Thoracic aorta (tissue), 2 donors: ENCODE measurements at regions not wholly inside any gene's neighbourhood (a gene's known extent, or its start where the extent isn't known, plus 50 kb on each side); places are given as distances from the start of the nearest gene placed in this dataset.

Source experiments
- ATAC-seq: fragments of 150-250 bp; one replicate; pipeline ENCODE4 v1.8.0; 2017; ENCODE audit warnings: low read depth; ENCODE audit not compliant: insufficient number of reproducible peaks, low FRiP score
- DNase-seq: peaks from one replicate; pipeline ENCODE4 v3.0.0-alpha.2; 2020; ENCODE audit warnings: low spot score
- H3K27ac ChIP-seq, 2 donors: fragments of 200-600 bp; sonication (generic); 1 replicate in 1 of 2; 2 replicates in 1 of 2; pipeline ENCODE4 v1.5.1; 2016; ENCODE audit warnings: mild to moderate bottlenecking in 2 of 2, moderate library complexity in 2 of 2
- H3K27me3 ChIP-seq: fragments of 200-600 bp; sonication (generic); replicated peaks from 2 replicates; pipeline ENCODE4 v1.6.0; 2016; ENCODE audit warnings: mild to moderate bottlenecking; ENCODE audit not compliant: insufficient read depth
- H3K36me3 ChIP-seq: fragments of 200-600 bp; sonication (generic); one replicate; pipeline ENCODE4 v1.5.1; 2016
- H3K4me1 ChIP-seq, 2 donors: fragments of 200-600 bp; sonication (generic); 1 replicate in 1 of 2; 2 replicates in 1 of 2; pipeline versions ENCODE4 v1.5.1 to v1.6.0; 2016; ENCODE audit warnings: low read depth in 2 of 2, mild to moderate bottlenecking in 1 of 2; ENCODE audit not compliant: control insufficient read depth in 1 of 2
- H3K4me3 ChIP-seq: fragments of 200-600 bp; sonication (generic); 2 replicates; pipeline ENCODE4 v1.5.1; 2016; ENCODE audit warnings: mild to moderate bottlenecking
- H3K9me3 ChIP-seq: fragments of 200-600 bp; sonication (generic); 2 replicates; pipeline ENCODE4 v1.5.1; 2016
- CTCF ChIP-seq: fragments of 200-600 bp; sonication (generic); IDR thresholded peaks from one replicate; pipeline ENCODE4 v1.5.1; 2019; ENCODE audit warnings: antibody characterized with exemption

- H3K9me3 ChIP-seq = no peaks in the 10 kb centered on the region
- no peak for ATAC-seq
- H3K4me3 ChIP-seq = no peak overlapping the region
These were observed 161.3 kb downstream of the INSIG2 start for GRCh38 chr2:118249531-118249930.

GRCh38 chr2:118246726-118247125 lies 158.5 kb downstream of the INSIG2 start:
- Histone ChIP-seq H3K27me3 (no peaks in the 10 kb centered on the region), H3K4me3 (no peak overlapping the region), H3K36me3 (no peaks in the 10 kb centered on the region), H3K9me3 (no peaks in the 10 kb centered on the region), H3K4me1 (no peaks in the 10 kb centered on the region), H3K27ac (no peak overlapping the region)
- no peak for TF ChIP-seq CTCF
- no peak for DNase-seq
- ATAC-seq = no peak

More at GRCh38 chr2:118249531-118249930, 161.3 kb downstream of the INSIG2 start:
- Histone ChIP-seq H3K4me1 (no peaks in the 10 kb centered on the region), H3K27ac (no peak overlapping the region), H3K27me3 (no peaks in the 10 kb centered on the region), H3K36me3 (no peaks in the 10 kb centered on the region)
- no peak for DNase-seq
- no peak for TF ChIP-seq CTCF

- no peaks in the 10 kb centered on the region for H3K9me3 ChIP-seq
- H3K36me3 ChIP-seq = no peaks in the 10 kb centered on the region
- no peak for DNase-seq
- H3K27ac ChIP-seq = no peak overlapping the region
- TF ChIP-seq CTCF = no peak
- H3K4me1 ChIP-seq = no peaks in the 10 kb centered on the region
- no peak overlapping the region for H3K4me3 ChIP-seq
- no peaks in the 10 kb centered on the region for H3K27me3 ChIP-seq
- ATAC-seq = no peak
These were observed 157.8 kb downstream of the INSIG2 start for GRCh38 chr2:118246079-118246478.

GRCh38 chr2:118244686-118245085 lies 156.4 kb downstream of the INSIG2 start:
- Histone ChIP-seq H3K4me3 (no peak overlapping the region), H3K27me3 (no peaks in the 10 kb centered on the region), H3K36me3 (no peaks in the 10 kb centered on the region), H3K9me3 (no peaks in the 10 kb centered on the region), H3K27ac (no peak overlapping the region), H3K4me1 (no peaks in the 10 kb centered on the region)
- no peak for ATAC-seq
- TF ChIP-seq CTCF = no peak
- no peak for DNase-seq

- H3K4me1 ChIP-seq = no peaks in the 10 kb centered on the region
These were observed 154.8 kb downstream of the INSIG2 start for GRCh38 chr2:118243031-118243430.

More at GRCh38 chr2:118243031-118243430, 154.8 kb downstream of the INSIG2 start:
- no peak for ATAC-seq
- no peaks in the 10 kb centered on the region for H3K9me3 ChIP-seq
- no peaks in the 10 kb centered on the region for H3K27me3 ChIP-seq
- H3K4me3 ChIP-seq = no peak overlapping the region
- no peak overlapping the region for H3K27ac ChIP-seq
- no peaks in the 10 kb centered on the region for H3K36me3 ChIP-seq
- no peak for DNase-seq
- TF ChIP-seq CTCF = no peak
